ENCODE measurements at regions not wholly inside any gene's neighbourhood (a gene's known extent, or its start where the extent isn't known, plus 50 kb on each side); places are given as distances from the start of the nearest gene placed in this dataset.
A peak's percentile ranks its signal among the peaks of the same experiment; 100 is the strongest.

- TF ChIP-seq CEBPB (IDR thresholded peaks at IDR 0.05) = no peak
- no peak for TF ChIP-seq FOXM1 (IDR thresholded peaks at IDR 0.05; ENCODE audit: borderline replicate concordance, low read depth)
- no peak for TF ChIP-seq REST (IDR thresholded peaks at IDR 0.05; ENCODE audit: low read depth)
- TF ChIP-seq NFIC (IDR thresholded peaks at IDR 0.05) = no peak
- no peak for TF ChIP-seq EGR1 (IDR thresholded peaks at IDR 0.05)
- TF ChIP-seq YY1 (IDR thresholded peaks at IDR 0.05; ENCODE audit: low read depth) = no peak
- no peak for TF ChIP-seq ZBTB7A (IDR thresholded peaks at IDR 0.05; ENCODE audit: low read depth)
- TF ChIP-seq TAF1 (IDR thresholded peaks at IDR 0.05; ENCODE audit: low read depth) = no peak
- no peak for TF ChIP-seq TCF12 (IDR thresholded peaks at IDR 0.05; ENCODE audit: low read depth)
- no peak for TF ChIP-seq EP300 (IDR thresholded peaks at IDR 0.05; ENCODE audit: borderline replicate concordance)
- TF ChIP-seq RAD21 (IDR thresholded peaks at IDR 0.05; ENCODE audit: low read depth) = no peak
- no peak for TF ChIP-seq CREB1 (IDR thresholded peaks at IDR 0.05; ENCODE audit: low read depth)
- TF ChIP-seq MAX (IDR thresholded peaks at IDR 0.05) = no peak
- TF ChIP-seq USF1 (IDR thresholded peaks at IDR 0.05) = no peak
- TF ChIP-seq TEAD4 (IDR thresholded peaks at IDR 0.05) = no peak
These were observed 488.1 kb upstream of the GRM3 start for GRCh38 chr7:86155623-86156022.

GRCh38 chr7:86152926-86153325, 490.8 kb upstream of the GRM3 start:
- TF ChIP-seq RAD21 (IDR thresholded peaks at IDR 0.05; ENCODE audit: low read depth) (no peak), YY1 (IDR thresholded peaks at IDR 0.05; ENCODE audit: low read depth) (no peak), TAF1 (IDR thresholded peaks at IDR 0.05; ENCODE audit: low read depth) (no peak), CEBPB (IDR thresholded peaks at IDR 0.05) (no peak), ZBTB7A (IDR thresholded peaks at IDR 0.05; ENCODE audit: low read depth) (no peak), FOXM1 (IDR thresholded peaks at IDR 0.05; ENCODE audit: borderline replicate concordance, low read depth) (no peak), NFIC (IDR thresholded peaks at IDR 0.05) (no peak), TCF12 (IDR thresholded peaks at IDR 0.05; ENCODE audit: low read depth) (no peak), MAX (IDR thresholded peaks at IDR 0.05) (no peak), CREB1 (IDR thresholded peaks at IDR 0.05; ENCODE audit: low read depth) (no peak), EGR1 (IDR thresholded peaks at IDR 0.05) (no peak), REST (IDR thresholded peaks at IDR 0.05; ENCODE audit: low read depth) (no peak)

GRCh38 chr7:86149024-86149665, 494.6 kb upstream of the GRM3 start:
- TF ChIP-seq ZBTB7A (IDR thresholded peaks at IDR 0.05; ENCODE audit: low read depth) (no peak), FOXM1 (IDR thresholded peaks at IDR 0.05; ENCODE audit: borderline replicate concordance, low read depth) (no peak), YY1 (IDR thresholded peaks at IDR 0.05; ENCODE audit: low read depth) (no peak), NFIC (IDR thresholded peaks at IDR 0.05) (no peak), CEBPB (IDR thresholded peaks at IDR 0.05) (no peak), RAD21 (IDR thresholded peaks at IDR 0.05; ENCODE audit: low read depth) (no peak), TAF1 (IDR thresholded peaks at IDR 0.05; ENCODE audit: low read depth) (no peak), EGR1 (IDR thresholded peaks at IDR 0.05) (no peak), TCF12 (IDR thresholded peaks at IDR 0.05; ENCODE audit: low read depth) (no peak), USF1 (IDR thresholded peaks at IDR 0.05) (no peak), CREB1 (IDR thresholded peaks at IDR 0.05; ENCODE audit: low read depth) (no peak), MAX (IDR thresholded peaks at IDR 0.05) (no peak), EP300 (IDR thresholded peaks at IDR 0.05; ENCODE audit: borderline replicate concordance) (no peak), TEAD4 (IDR thresholded peaks at IDR 0.05) (no peak), REST (IDR thresholded peaks at IDR 0.05; ENCODE audit: low read depth) (no peak)

GRCh38 chr7:86148501-86148900, 495.2 kb upstream of the GRM3 start:
- TF ChIP-seq TEAD4 (IDR thresholded peaks at IDR 0.05) = no peak
- TF ChIP-seq RAD21 (IDR thresholded peaks at IDR 0.05; ENCODE audit: low read depth) = peak; percentile 5; the same call in 1 of the 2 replicates

All from Ishikawa (cell line).